H9 (cell line): ENCODE measurements at regions not wholly inside any gene's neighbourhood (a gene's known extent, or its start where the extent isn't known, plus 50 kb on each side); places are given as distances from the start of the nearest gene placed in this dataset.

Experiments
- DNase-seq: peaks from one replicate; pipeline ENCODE4 v3.0.0-alpha.2; 2017
- H2AFZ ChIP-seq: one replicate; pipeline ENCODE4 v1.6.1; 2013; ENCODE audit warnings: mild to moderate bottlenecking, low read length, control low read depth, moderate library complexity
- H2AK5ac ChIP-seq: 2 replicates; pipeline ENCODE4 v1.6.1; 2013; ENCODE audit warnings: low read length, control low read depth, mixed read lengths; ENCODE audit not compliant: insufficient read length
- H2BK120ac ChIP-seq: one replicate; pipeline ENCODE4 v1.6.1; 2013; ENCODE audit warnings: low read depth, mild to moderate bottlenecking, low read length, control low read depth, inconsistent platforms; ENCODE audit not compliant: poor library complexity, severe bottlenecking
- H2BK12ac ChIP-seq: 2 replicates; pipeline ENCODE4 v1.6.1; 2013; ENCODE audit warnings: low read length, control low read depth, mixed read lengths, low read depth; ENCODE audit not compliant: insufficient read length
- H2BK15ac ChIP-seq: 2 replicates; pipeline ENCODE4 v1.6.1; 2013; ENCODE audit warnings: low read depth, low read length, control low read depth
- H2BK20ac ChIP-seq: one replicate; pipeline ENCODE4 v1.6.1; 2013; ENCODE audit warnings: low read depth, mild to moderate bottlenecking, low read length, control low read depth, inconsistent platforms; ENCODE audit not compliant: poor library complexity, severe bottlenecking
- H2BK5ac ChIP-seq: 2 replicates; pipeline ENCODE4 v1.6.1; 2013; ENCODE audit warnings: low read length, control low read depth, mixed read lengths; ENCODE audit not compliant: insufficient read length
- H3K14ac ChIP-seq: 2 replicates; pipeline ENCODE4 v1.6.1; 2013; ENCODE audit warnings: low read length, control low read depth; ENCODE audit not compliant: insufficient read depth
- H3K18ac ChIP-seq: 2 replicates; pipeline ENCODE4 v1.6.1; 2013; ENCODE audit warnings: low read depth, mild to moderate bottlenecking, mixed read lengths, low read length, control low read depth; ENCODE audit not compliant: insufficient read length
- H3K23ac ChIP-seq: 2 replicates; pipeline ENCODE4 v1.6.1; 2013; ENCODE audit warnings: low read length, control low read depth, mixed read lengths, low read depth; ENCODE audit not compliant: insufficient read length
- H3K23me2 ChIP-seq: 2 replicates; pipeline ENCODE4 v1.6.1; 2013; ENCODE audit warnings: low read depth, mild to moderate bottlenecking, mixed read lengths, low read length, control low read depth; ENCODE audit not compliant: insufficient read length, poor library complexity, severe bottlenecking
- H3K27ac ChIP-seq: 2 replicates; pipeline ENCODE4 v1.5.1; 2013; ENCODE audit warnings: low read length, control low read depth, mixed read lengths, low read depth; ENCODE audit not compliant: insufficient read length
- H3K27me3 ChIP-seq: 2 replicates; pipeline ENCODE4 v1.6.1; 2013; ENCODE audit warnings: low read length, control low read depth, inconsistent platforms; ENCODE audit not compliant: insufficient read depth
- H3K4ac ChIP-seq: 2 replicates; pipeline ENCODE4 v1.6.1; 2013; ENCODE audit warnings: low read depth, mild to moderate bottlenecking, control low read depth, inconsistent platforms, low read length, moderate library complexity
- H3K4me1 ChIP-seq: 2 replicates; pipeline ENCODE4 v1.6.1; 2013; ENCODE audit warnings: low read length, control low read depth, inconsistent platforms; ENCODE audit not compliant: insufficient read depth
- H3K4me2 ChIP-seq: 2 replicates; pipeline ENCODE4 v1.6.1; 2013; ENCODE audit warnings: low read length, control low read depth, mixed read lengths; ENCODE audit not compliant: insufficient read length, insufficient read depth
- H3K56ac ChIP-seq: 2 replicates; pipeline ENCODE4 v1.6.1; 2013; ENCODE audit warnings: low read depth, mild to moderate bottlenecking, mixed read lengths, low read length, control low read depth; ENCODE audit not compliant: insufficient read length
- H3K79me1 ChIP-seq: 2 replicates; pipeline ENCODE4 v1.6.1; 2013; ENCODE audit warnings: low read depth, mild to moderate bottlenecking, moderate library complexity, low read length, control low read depth, inconsistent platforms; ENCODE audit not compliant: insufficient read depth, poor library complexity, severe bottlenecking
- H3K79me2 ChIP-seq: 2 replicates; pipeline ENCODE4 v1.6.1; 2013; ENCODE audit warnings: low read length, control low read depth, inconsistent platforms; ENCODE audit not compliant: insufficient read depth
- H3K9ac ChIP-seq: 2 replicates; pipeline ENCODE4 v1.6.1; 2013; ENCODE audit warnings: low read length, control low read depth, mixed read lengths; ENCODE audit not compliant: insufficient read length; ENCODE audit errors: extremely low read depth
- H3K9me3 ChIP-seq: one replicate; pipeline ENCODE4 v1.6.1; 2013; ENCODE audit warnings: low read depth, low read length, inconsistent platforms; ENCODE audit not compliant: control insufficient read depth
- H3T11ph ChIP-seq: one replicate; pipeline ENCODE4 v1.6.1; 2013; ENCODE audit warnings: mild to moderate bottlenecking, low read length, control low read depth, inconsistent platforms
- H4K20me1 ChIP-seq: one replicate; pipeline ENCODE4 v1.6.1; 2013; ENCODE audit not compliant: control insufficient read depth, insufficient read length, insufficient read depth
- H4K5ac ChIP-seq: 2 replicates; pipeline ENCODE4 v1.6.1; 2013; ENCODE audit warnings: low read depth, mild to moderate bottlenecking, mixed read lengths, low read length, control low read depth; ENCODE audit not compliant: insufficient read length
- H4K8ac ChIP-seq: replicated peaks from 2 replicates; pipeline ENCODE4 v1.6.1; 2013; ENCODE audit warnings: low read length, control low read depth, mixed read lengths, low read depth; ENCODE audit not compliant: insufficient read length
- H4K91ac ChIP-seq: 2 replicates; pipeline ENCODE4 v1.6.1; 2013; ENCODE audit warnings: low read depth, mild to moderate bottlenecking, moderate library complexity, mixed read lengths, low read length, control low read depth; ENCODE audit not compliant: insufficient read length
- H3K27ac Mint-ChIP-seq, 3 experiments: 2 replicates in 2 of 3; 3 replicates in 1 of 3; pipeline ENCODE4 v1.8.0; 2020 to 2021; ENCODE audit warnings: mixed read lengths in 3 of 3, mild to moderate bottlenecking in 1 of 3, moderate library complexity in 1 of 3
- H3K27me3 Mint-ChIP-seq: 2 replicates; pipeline ENCODE4 v1.8.0; 2021; ENCODE audit warnings: low read depth, mild to moderate bottlenecking, moderate library complexity, mixed read lengths
- H3K36me3 Mint-ChIP-seq, 3 experiments: 2 replicates in 2 of 3; 3 replicates in 1 of 3; pipeline ENCODE4 v1.8.0; 2020 to 2021; ENCODE audit warnings: low read depth in 3 of 3, mixed read lengths in 3 of 3; ENCODE audit not compliant: insufficient read depth in 1 of 3
- H3K4me1 Mint-ChIP-seq, 2 experiments: 2 replicates each; pipeline ENCODE4 v1.8.0; 2020; ENCODE audit warnings: mixed read lengths in 2 of 2
- H3K4me3 Mint-ChIP-seq, 2 experiments: 2 replicates in 1 of 2; 3 replicates in 1 of 2; pipeline ENCODE4 v1.8.0; 2020 to 2021; ENCODE audit warnings: mild to moderate bottlenecking in 2 of 2, mixed read lengths in 2 of 2, moderate library complexity in 1 of 2
- H3K9me3 Mint-ChIP-seq, 2 experiments: 2 replicates in 1 of 2; 3 replicates in 1 of 2; pipeline ENCODE4 v1.8.0; 2020; ENCODE audit warnings: mild to moderate bottlenecking in 2 of 2, mixed read lengths in 2 of 2, moderate library complexity in 1 of 2
- WGBS: extraction: QIAGEN DNeasy Blood & Tissue Kit; methylation state at CpG from one replicate; pipeline ENCODE4 v1.1.7; 2013; ENCODE audit warnings: missing lambda C conversion rate, low lambda C conversion rate, mixed read lengths; ENCODE audit not compliant: insufficient read length; ENCODE audit errors: extremely low coverage; 5-methylcytosine and 5-hydroxymethylcytosine counted together
- TF ChIP-seq, protein P1 (sequence below): fragments of 200-600 bp; sonication (generic); conservative IDR thresholded peaks from 3 replicates; pipeline ENCODE4 v1.8.0; 2021; ENCODE audit warnings: antibody characterized with exemption, mild to moderate bottlenecking

DNA sequence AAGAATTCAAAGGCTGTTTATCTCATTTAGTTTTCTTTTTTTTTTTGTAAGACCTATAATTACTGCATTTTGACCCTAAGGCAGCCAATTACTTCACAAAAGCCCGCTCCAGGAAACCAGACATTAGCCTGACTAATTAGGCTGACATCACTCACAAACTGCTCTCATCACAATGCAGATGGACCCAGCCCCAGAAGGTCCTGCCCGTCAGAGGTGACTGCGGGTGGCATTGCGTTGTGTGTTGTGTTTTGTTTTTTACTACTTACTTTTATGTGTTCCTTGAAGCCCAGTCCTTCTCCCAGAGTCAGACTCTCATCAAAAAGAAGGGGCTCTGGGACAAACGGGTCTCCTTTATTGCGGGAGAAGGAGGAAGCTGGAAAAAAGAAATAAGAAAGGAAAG, 172.2 kb downstream of the HSD17B3 start:
- H3K27ac Mint-ChIP-seq, result peak overlapping the region in 2 of 3 experiments; percentile 31 to 52; a peak in 2 of 7 replicates
- H3K18ac ChIP-seq, result no peak overlapping the region

More for the DNA sequence above, 172.2 kb downstream of the HSD17B3 start:
- Histone ChIP-seq H3K14ac (no peak overlapping the region), H3K56ac (no peak overlapping the region), H2BK15ac (no peak overlapping the region), H3T11ph (no peak overlapping the region), H3K23me2 (no peaks in the 10 kb centered on the region), H2BK20ac (no peak overlapping the region), H2AK5ac (no peak overlapping the region), H3K27me3 (no peaks in the 10 kb centered on the region), H3K4me2 (peak overlapping the region; percentile 7), H3K4me1 (peaks cover 14% of the 10 kb centered on the region), H3K9ac (no peak overlapping the region), H4K5ac (no peak overlapping the region), H2BK120ac (no peak overlapping the region), H2AFZ (no peak overlapping the region), H2BK12ac (no peak overlapping the region), H3K23ac (no peak overlapping the region), H4K91ac (no peak overlapping the region), H2BK5ac (no peak overlapping the region), H3K79me1 (no peaks in the 10 kb centered on the region), H4K20me1 (no peaks in the 10 kb centered on the region), H3K27ac (no peak overlapping the region), H3K4ac (no peak overlapping the region), H3K9me3 (no peaks in the 10 kb centered on the region), H3K79me2 (no peaks in the 10 kb centered on the region), H4K8ac (no peak overlapping the region)
- WGBS, result no CpG with 5 or more reads among the region's 6 CpGs
- no peak overlapping the region; a peak in 1 of 5 replicates for H3K4me3 Mint-ChIP-seq
- H3K36me3 Mint-ChIP-seq, result peaks cover 0 to 4% (median 2%) of the 10 kb centered on the region in 3 experiments; a peak in 3 of 7 replicates
- peaks cover 3 to 6% of the 10 kb centered on the region in 2 experiments; a peak in 4 of 5 replicates for H3K9me3 Mint-ChIP-seq
- peaks cover 28% of the 10 kb centered on the region for H3K27me3 Mint-ChIP-seq
- peaks cover 44 to 48% of the 10 kb centered on the region in 2 experiments for H3K4me1 Mint-ChIP-seq
- TF ChIP-seq, protein P1, sequence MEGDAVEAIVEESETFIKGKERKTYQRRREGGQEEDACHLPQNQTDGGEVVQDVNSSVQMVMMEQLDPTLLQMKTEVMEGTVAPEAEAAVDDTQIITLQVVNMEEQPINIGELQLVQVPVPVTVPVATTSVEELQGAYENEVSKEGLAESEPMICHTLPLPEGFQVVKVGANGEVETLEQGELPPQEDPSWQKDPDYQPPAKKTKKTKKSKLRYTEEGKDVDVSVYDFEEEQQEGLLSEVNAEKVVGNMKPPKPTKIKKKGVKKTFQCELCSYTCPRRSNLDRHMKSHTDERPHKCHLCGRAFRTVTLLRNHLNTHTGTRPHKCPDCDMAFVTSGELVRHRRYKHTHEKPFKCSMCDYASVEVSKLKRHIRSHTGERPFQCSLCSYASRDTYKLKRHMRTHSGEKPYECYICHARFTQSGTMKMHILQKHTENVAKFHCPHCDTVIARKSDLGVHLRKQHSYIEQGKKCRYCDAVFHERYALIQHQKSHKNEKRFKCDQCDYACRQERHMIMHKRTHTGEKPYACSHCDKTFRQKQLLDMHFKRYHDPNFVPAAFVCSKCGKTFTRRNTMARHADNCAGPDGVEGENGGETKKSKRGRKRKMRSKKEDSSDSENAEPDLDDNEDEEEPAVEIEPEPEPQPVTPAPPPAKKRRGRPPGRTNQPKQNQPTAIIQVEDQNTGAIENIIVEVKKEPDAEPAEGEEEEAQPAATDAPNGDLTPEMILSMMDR, result no peak
- DNase-seq, result peak; percentile 66
